GM12878 (cell line): ENCODE measurements at regions not wholly inside any gene's neighbourhood (a gene's known extent, or its start where the extent isn't known, plus 50 kb on each side); places are given as distances from the start of the nearest gene placed in this dataset.

Source experiments
- ATAC-seq: fragments of 200-7000 bp; cut with Tn5 transposase; 3 replicates; pipeline ENCODE4 v1.9.1; 2020; ENCODE audit warnings: mild to moderate bottlenecking, moderate library complexity
- BruUV-seq: library from RNA; stranded (reverse); fragments of 400-500 nt; replicated peaks from 2 replicates; lab custom pipeline; 2021; lab: Mats Ljungman, UMichigan
- CTCF ChIA-PET: fragments of 300-600 bp; sonication (Branson Sonifier 250); formaldehyde crosslinking; extraction: SDS; loops from one replicate; lab custom pipeline; 2021; ENCODE audit warnings: inconsistent platforms; lab: Yijun Ruan, JAX
- POLR2A ChIA-PET: fragments of 350-600 bp; formaldehyde crosslinking; extraction: SDS; loops from one replicate; lab custom pipeline; 2021; ENCODE audit warnings: inconsistent platforms; lab: Charles Lee
- RAD21 ChIA-PET: fragments of 300-600 bp; sonication (Branson Sonifier 250); formaldehyde crosslinking; loops from one replicate; lab custom pipeline; 2023; ENCODE audit warnings: antibody characterized with exemption; ENCODE audit not compliant: unreplicated experiment; lab: Charles Lee
- SMC1A ChIA-PET: fragments of 300-600 bp; sonication (Branson Sonifier 250); formaldehyde crosslinking; loops from one replicate; lab custom pipeline; 2023; ENCODE audit not compliant: unreplicated experiment, uncharacterized antibody; lab: Charles Lee
- DNase-seq: peaks from one replicate; pipeline ENCODE4 v3.0.0-alpha.2; 2011; ENCODE audit warnings: low read depth, low spot score
- FAIRE-seq: peaks from 3 replicates; lab custom pipeline; 2011; peaks lifted over from hg19 to GRCh38; lab: Jason Lieb, UNC
- H2AFZ ChIP-seq: 2 replicates; pipeline ENCODE4 v1.6.0; 2011; ENCODE audit warnings: low read depth, low read length, control low read depth; ENCODE audit not compliant: control insufficient read depth
- H3K27ac ChIP-seq: 2 replicates; pipeline ENCODE4 v1.5.1; 2011; ENCODE audit warnings: control low read depth; ENCODE audit not compliant: control insufficient read depth, insufficient read depth
- H3K27me3 ChIP-seq, 2 experiments: replicated peaks in 1 of 2; 2 replicates each; pipeline versions ENCODE4 v1.6.0 to v1.6.1; 2011; ENCODE audit warnings: low read length in 1 of 2; ENCODE audit not compliant: control insufficient read depth in 2 of 2, insufficient read depth in 2 of 2
- H3K36me3 ChIP-seq, 2 experiments: 2 replicates each; pipeline ENCODE4 v1.5.1; 2011; ENCODE audit warnings: low read length in 1 of 2; ENCODE audit not compliant: control insufficient read depth in 2 of 2, insufficient read depth in 2 of 2
- H3K4me1 ChIP-seq: 2 replicates; pipeline ENCODE4 v1.6.1; 2011; ENCODE audit warnings: mild to moderate bottlenecking, low read length, moderate library complexity, mixed read lengths; ENCODE audit not compliant: control insufficient read depth, insufficient read depth
- H3K4me2 ChIP-seq: 2 replicates; pipeline ENCODE4 v1.6.0; 2011; ENCODE audit warnings: control low read depth; ENCODE audit not compliant: control insufficient read depth, insufficient read depth
- H3K4me3 ChIP-seq: fragments of 200-600 bp; sonication (generic); 2 replicates; pipeline ENCODE4 v1.5.1; 2016
- H3K79me2 ChIP-seq: 2 replicates; pipeline ENCODE4 v1.6.0; 2011; ENCODE audit warnings: low read length; ENCODE audit not compliant: control insufficient read depth, insufficient read depth
- H3K9ac ChIP-seq: 2 replicates; pipeline ENCODE4 v1.8.0; 2011; ENCODE audit warnings: low read length, control low read depth, mixed read lengths; ENCODE audit not compliant: control insufficient read depth, insufficient read depth
- H3K9me3 ChIP-seq: replicated peaks from 3 replicates; pipeline ENCODE4 v1.5.1; 2011; ENCODE audit warnings: mild to moderate bottlenecking, low read length; ENCODE audit not compliant: control insufficient read depth, insufficient read depth
- H4K20me1 ChIP-seq: 2 replicates; pipeline ENCODE4 v1.6.0; 2011; ENCODE audit not compliant: control insufficient read depth, insufficient read depth
- ATF3 ChIP-seq: IDR thresholded peaks from 2 replicates; pipeline ENCODE4 v1.6.1; 2011; ENCODE audit warnings: low read depth, mild to moderate bottlenecking, low read length, moderate library complexity, borderline replicate concordance; ENCODE audit errors: extremely low read depth
- BMI1 ChIP-seq: fragments of 450-650 bp; IDR thresholded peaks from 2 replicates; pipeline ENCODE4 v1.6.1; 2016; ENCODE audit warnings: mild to moderate bottlenecking, moderate library complexity, borderline replicate concordance
- EED ChIP-seq: sonication (generic); IDR thresholded peaks from 2 replicates; pipeline ENCODE4 v1.6.1; 2016; ENCODE audit warnings: antibody characterized with exemption, low read depth
- KLF5 ChIP-seq: fragments of 450-650 bp; IDR thresholded peaks from 2 replicates; pipeline ENCODE4 v1.6.1; 2014; ENCODE audit warnings: mild to moderate bottlenecking; ENCODE audit not compliant: partially characterized antibody
- MEF2A ChIP-seq: IDR thresholded peaks from 2 replicates; pipeline ENCODE4 v1.6.1; 2011; ENCODE audit warnings: low read depth, mild to moderate bottlenecking, low read length, moderate library complexity; ENCODE audit not compliant: insufficient read depth
- MLLT1 ChIP-seq: fragments of 450-650 bp; IDR thresholded peaks from 2 replicates; pipeline ENCODE4 v1.6.1; 2016; ENCODE audit warnings: mild to moderate bottlenecking
- MTA2 ChIP-seq: fragments of 450-650 bp; IDR thresholded peaks from 2 replicates; pipeline ENCODE4 v1.6.1; 2016; ENCODE audit warnings: low read depth, mild to moderate bottlenecking, moderate library complexity
- SIX5 ChIP-seq: IDR thresholded peaks from 2 replicates; pipeline ENCODE4 v1.6.1; 2011; ENCODE audit warnings: mild to moderate bottlenecking, low read depth, low read length, moderate library complexity; ENCODE audit not compliant: severe bottlenecking
- WRNIP1 ChIP-seq: IDR thresholded peaks from 2 replicates; pipeline ENCODE4 v1.6.1; 2011; ENCODE audit warnings: low read depth, low read length, improper control_type of control experiment, borderline replicate concordance
- ZBTB4 ChIP-seq: fragments of 450-650 bp; formaldehyde crosslinking; IDR thresholded peaks from 2 replicates; pipeline ENCODE4 v1.4.0; 2022; ENCODE audit warnings: mild to moderate bottlenecking, moderate library complexity
- in situ Hi-C: fragments of 300-500 bp; cut with MboI; formaldehyde crosslinking; loops from 9 replicates; pipeline ENCODE4 v1.14.3; 2018; ENCODE audit warnings: mixed read lengths
- intact Hi-C: fragments of 100-400 bp; cut with micrococcal nuclease; formaldehyde crosslinking; loops from one replicate; pipeline ENCODE4 v1.14.2; 2022; ENCODE audit not compliant: unreplicated experiment

- no peak for TF ChIP-seq ATF3
- TF ChIP-seq ZBTB4 (CRISPR knock-in tag): no peak
- no peak for TF ChIP-seq EED
- TF ChIP-seq WRNIP1: no peak
- no peak for TF ChIP-seq MEF2A
- no peak for TF ChIP-seq SIX5
- TF ChIP-seq BMI1: no peak
- no peak for TF ChIP-seq KLF5
- TF ChIP-seq MLLT1: no peak
- no peak for TF ChIP-seq MTA2
- in situ Hi-C loops: no loop called here
Observed at GRCh38 chr20:19953606-19954005, 63.6 kb upstream of the NAA20 start.

More at GRCh38 chr20:19953606-19954005, 63.6 kb upstream of the NAA20 start:
- ChIA-PET POLR2A (interaction anchor here (0.8 kb wide), 1 partner anchor 41 kb away, joined by 6 read pairs; no protein-coding TSS in a partner anchor), RAD21 (no interaction called here), CTCF (interaction anchor here (1.0 to 2.1 kb wide), 2 partner anchors 11 to 50 kb away, joined by 4 to 5 read pairs; no protein-coding TSS in a partner anchor), SMC1A (interaction anchor here (1.0 to 1.9 kb wide), 6 partner anchors 11 to 41 kb away, joined by 3 to 5 read pairs (median 4); no protein-coding TSS in a partner anchor)
- intact Hi-C loops: no loop called here
- ATAC-seq (no peak), DNase-seq (no peak), FAIRE-seq (no peak)
- Histone ChIP-seq H3K27ac (no peak overlapping the region), H3K9ac (no peak overlapping the region), H3K4me1 (peaks cover 15% of the 10 kb centered on the region), H3K79me2 (no peaks in the 10 kb centered on the region), H3K4me3 (no peak overlapping the region), H3K4me2 (no peak overlapping the region), H4K20me1 (no peaks in the 10 kb centered on the region), H3K36me3 (no peaks in the 10 kb centered on the region), H3K27me3 (0 out of 4 replicates have a peak, but pooled peaks cover 0 to 2% of the 10 kb centered on the region in 2 experiments), H2AFZ (no peak overlapping the region), H3K9me3 (no peaks in the 10 kb centered on the region; the same call in 2 of the 3 replicates)
- no TSS peak for BruUV-seq
